GM23338 (cell line): ENCODE measurements at regions not wholly inside any gene's neighbourhood (a gene's known extent, or its start where the extent isn't known, plus 50 kb on each side); places are given as distances from the start of the nearest gene placed in this dataset.

Experiments used
- ATAC-seq: fragments of 200-7000 bp; cut with Tn5 transposase; 3 replicates; pipeline ENCODE4 v1.9.1; 2020
- DNase-seq: peaks from one replicate; pipeline ENCODE4 v3.0.0-alpha.2; 2015; ENCODE audit warnings: low spot score
- H2AFZ ChIP-seq: fragments of 200-600 bp; sonication (generic); 2 replicates; pipeline ENCODE4 v1.8.0; 2016; ENCODE audit warnings: antibody characterized with exemption, mild to moderate bottlenecking, moderate library complexity
- H3F3A ChIP-seq: fragments of 200-600 bp; sonication (generic); replicated peaks from 2 replicates; pipeline ENCODE4 v1.8.0; 2017; ENCODE audit warnings: antibody characterized with exemption, mixed run types, low read depth
- H3K27ac ChIP-seq: fragments of 200-600 bp; sonication (generic); 2 replicates; pipeline ENCODE4 v1.6.1; 2016; ENCODE audit warnings: low read depth
- H3K27me3 ChIP-seq: fragments of 200-600 bp; sonication (generic); 2 replicates; pipeline ENCODE4 v1.8.0; 2016; ENCODE audit warnings: mild to moderate bottlenecking, mixed run types, moderate library complexity; ENCODE audit not compliant: insufficient read depth
- H3K36me3 ChIP-seq: fragments of 200-600 bp; sonication (generic); 2 replicates; pipeline ENCODE4 v1.8.0; 2016; ENCODE audit warnings: mild to moderate bottlenecking; ENCODE audit not compliant: insufficient read depth
- H3K4me1 ChIP-seq: fragments of 200-600 bp; sonication (generic); 2 replicates; pipeline ENCODE4 v1.8.0; 2016; ENCODE audit warnings: mild to moderate bottlenecking, moderate library complexity; ENCODE audit not compliant: insufficient read depth
- H3K4me2 ChIP-seq: fragments of 200-600 bp; sonication (generic); 2 replicates; pipeline ENCODE4 v1.7.1; 2017; ENCODE audit warnings: mixed run types
- H3K4me3 ChIP-seq: fragments of 200-600 bp; sonication (generic); 2 replicates; pipeline ENCODE4 v1.6.1; 2016; ENCODE audit warnings: mixed run types
- H3K79me2 ChIP-seq: fragments of 200-600 bp; sonication (generic); replicated peaks from 2 replicates; pipeline ENCODE4 v1.8.0; 2017; ENCODE audit warnings: mild to moderate bottlenecking; ENCODE audit not compliant: insufficient read depth
- H3K9me2 ChIP-seq: fragments of 200-600 bp; sonication (generic); 2 replicates; pipeline ENCODE4 v1.8.0; 2017; ENCODE audit not compliant: insufficient read depth
- H4K20me1 ChIP-seq: fragments of 200-600 bp; sonication (generic); replicated peaks from 2 replicates; pipeline ENCODE4 v1.8.0; 2017; ENCODE audit warnings: mild to moderate bottlenecking; ENCODE audit not compliant: insufficient read depth
- H3K27ac Mint-ChIP-seq: 2 replicates; pipeline ENCODE4 v1.8.0; 2020; ENCODE audit warnings: inconsistent platforms, mild to moderate bottlenecking, moderate library complexity, mixed read lengths
- H3K27me3 Mint-ChIP-seq: 3 replicates; pipeline ENCODE4 v1.8.0; 2022; ENCODE audit warnings: low read depth, mild to moderate bottlenecking, moderate library complexity, mixed read lengths, inconsistent platforms; ENCODE audit not compliant: insufficient read depth, poor library complexity
- H3K36me3 Mint-ChIP-seq: 3 replicates; pipeline ENCODE4 v1.8.0; 2021; ENCODE audit warnings: low read depth, mild to moderate bottlenecking, inconsistent platforms, moderate library complexity, mixed read lengths
- H3K4me1 Mint-ChIP-seq: 3 replicates; pipeline ENCODE4 v1.8.0; 2020; ENCODE audit warnings: mild to moderate bottlenecking, inconsistent platforms, mixed read lengths
- H3K4me3 Mint-ChIP-seq: 3 replicates; pipeline ENCODE4 v1.8.0; 2021; ENCODE audit warnings: moderate library complexity, mild to moderate bottlenecking, inconsistent platforms, mixed read lengths
- H3K9me3 Mint-ChIP-seq: 3 replicates; pipeline ENCODE4 v1.8.0; 2020; ENCODE audit warnings: moderate library complexity, mild to moderate bottlenecking, inconsistent platforms, mixed read lengths
- CREB1 ChIP-seq: fragments of 250-450 bp; sonication (Bioruptor Pico); IDR thresholded peaks from 2 replicates; pipeline ENCODE4 v1.5.0; 2020; ENCODE audit warnings: low read depth, mild to moderate bottlenecking, moderate library complexity
- CTCF ChIP-seq, 2 experiments: fragments of 200-600 bp in 1 of 2; sonication (generic) in 1 of 2; conservative IDR thresholded peaks; 2 replicates each; pipeline versions ENCODE4 v1.5.1 to v1.6.1; 2016 to 2017; ENCODE audit warnings: antibody characterized with exemption in 2 of 2, low read depth in 2 of 2, mild to moderate bottlenecking in 2 of 2, moderate library complexity in 1 of 2
- EZH2 ChIP-seq: fragments of 200-600 bp; sonication (generic); IDR thresholded peaks from one replicate; pipeline ENCODE4 v1.8.0; 2017; ENCODE audit warnings: antibody characterized with exemption, mild to moderate bottlenecking, low read depth; ENCODE audit not compliant: unreplicated experiment
- EZH2phosphoT487 ChIP-seq: fragments of 200-600 bp; sonication (generic); IDR thresholded peaks from one replicate; pipeline ENCODE4 v1.8.1; 2018; ENCODE audit warnings: antibody characterized with exemption; ENCODE audit not compliant: unreplicated experiment
- JUNB ChIP-seq: IDR thresholded peaks from one replicate; pipeline ENCODE4 v1.6.1; 2016; ENCODE audit warnings: antibody characterized with exemption; ENCODE audit not compliant: unreplicated experiment
- POLR2AphosphoS5 ChIP-seq: IDR thresholded peaks from 2 replicates; pipeline ENCODE4 v1.6.1; 2016; ENCODE audit warnings: antibody characterized with exemption, low read depth
- REST ChIP-seq: IDR thresholded peaks from one replicate; pipeline ENCODE4 v1.6.1; 2018; ENCODE audit warnings: antibody characterized with exemption; ENCODE audit not compliant: unreplicated experiment
- STAT1 ChIP-seq: IDR thresholded peaks from one replicate; pipeline ENCODE4 v1.6.1; 2016; ENCODE audit warnings: antibody characterized with exemption; ENCODE audit not compliant: unreplicated experiment
- ZNF331 ChIP-seq: fragments of 250-450 bp; sonication (Bioruptor Pico); IDR thresholded peaks from 2 replicates; pipeline ENCODE4 v1.5.0; 2020; ENCODE audit warnings: low read depth, mild to moderate bottlenecking, moderate library complexity
- ZNF462 ChIP-seq: fragments of 250-450 bp; sonication (Bioruptor Pico); IDR thresholded peaks from 2 replicates; pipeline ENCODE4 v1.5.0; 2020; ENCODE audit warnings: mild to moderate bottlenecking, moderate library complexity

- Histone ChIP-seq H2AFZ (no peak overlapping the region), H3K27ac (no peak overlapping the region), H3K27me3 (no peaks in the 10 kb centered on the region), H3F3A (no peaks in the 10 kb centered on the region), H3K79me2 (no peaks in the 10 kb centered on the region), H3K4me2 (no peak overlapping the region), H3K36me3 (no peaks in the 10 kb centered on the region), H3K9me2 (peaks cover 5% of the 10 kb centered on the region), H3K4me3 (no peak overlapping the region), H4K20me1 (no peaks in the 10 kb centered on the region), H3K4me1 (no peaks in the 10 kb centered on the region)
- Mint-ChIP-seq H3K4me1 (no peaks in the 10 kb centered on the region), H3K27me3 (peaks cover 2% of the 10 kb centered on the region), H3K36me3 (no peaks in the 10 kb centered on the region), H3K4me3 (no peak overlapping the region), H3K9me3 (no peaks in the 10 kb centered on the region; the same call in 2 of the 3 replicates), H3K27ac (no peak overlapping the region)
- TF ChIP-seq REST: no peak
- TF ChIP-seq CTCF (conservative IDR thresholded peaks at IDR 0.05; ENCODE audit: low read depth in 2 of 2): no peak
- TF ChIP-seq STAT1: no peak
- no peak for TF ChIP-seq CREB1 (CRISPR knock-in tag)
- no peak for TF ChIP-seq ZNF462 (CRISPR knock-in tag)
- no peak for TF ChIP-seq POLR2AphosphoS5
- no peak for TF ChIP-seq EZH2
- TF ChIP-seq EZH2phosphoT487: no peak
- TF ChIP-seq JUNB: no peak
- TF ChIP-seq ZNF331 (CRISPR knock-in tag): no peak
- DNase-seq: no peak
- no peak for ATAC-seq
Measured at GRCh38 chr10:90227217-90227656, 525.8 kb downstream of the KIF20B start.
